NCI-H510A (cell line): ENCODE measurements at regions not wholly inside any gene's neighbourhood (a gene's known extent, or its start where the extent isn't known, plus 50 kb on each side); places are given as distances from the start of the nearest gene placed in this dataset.
"Not testable (repeated sequence)": the region's sequence is repeated elsewhere in the genome, so short reads cannot be mapped to it uniquely, and the experiment has no call there.

Experiments used
- DNase-seq: peaks from one replicate; lab custom pipeline; 2025; lab: John Stamatoyannopoulos, UW

GRCh38 chr1:234820597-234820996 lies 210.6 kb upstream of the IRF2BP2 start:
- no peak for DNase-seq

DNA sequence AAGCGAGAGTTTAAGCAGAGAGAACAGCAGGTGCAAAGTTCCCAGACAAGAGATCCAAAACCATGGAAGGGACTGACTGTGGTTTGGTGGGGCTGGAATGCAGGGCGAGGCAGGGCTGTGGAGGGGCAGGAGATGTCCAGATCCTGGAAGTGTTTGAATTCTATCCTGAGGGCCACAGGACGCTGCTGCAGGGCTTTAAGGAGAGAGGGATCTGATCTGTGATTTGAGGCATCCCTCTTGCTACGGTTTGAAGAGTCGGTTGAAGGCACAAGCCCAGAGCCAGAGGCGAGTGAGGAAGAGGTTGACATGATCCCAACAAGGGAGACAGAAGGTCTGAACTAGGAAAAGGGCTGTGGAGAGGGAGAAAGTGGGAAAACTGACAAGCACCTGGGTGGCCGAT lies 209.9 kb upstream of the IRF2BP2 start:
- DNase-seq, result not testable (repeated sequence)

DNA sequence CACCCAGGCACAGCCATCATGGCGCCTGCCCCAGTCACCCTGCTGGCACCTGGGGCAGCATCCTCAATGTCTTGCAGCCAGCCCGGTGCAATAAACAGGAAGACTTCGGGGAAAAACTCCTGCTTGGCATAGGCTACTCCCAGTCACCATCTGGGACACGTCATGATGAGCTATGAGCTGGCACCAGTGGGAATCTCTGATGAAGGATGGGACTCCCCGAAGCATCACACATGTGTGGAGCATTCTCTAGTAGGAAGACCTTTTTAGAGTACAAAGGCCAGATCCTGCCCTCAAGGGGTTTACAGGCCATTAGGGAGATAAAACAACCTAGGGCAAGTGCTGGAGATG lies 208.0 kb upstream of the IRF2BP2 start:
- not testable (repeated sequence) for DNase-seq

- not testable (repeated sequence) for DNase-seq
These were observed 207.5 kb upstream of the IRF2BP2 start for GRCh38 chr1:234817313-234818039.

DNA sequence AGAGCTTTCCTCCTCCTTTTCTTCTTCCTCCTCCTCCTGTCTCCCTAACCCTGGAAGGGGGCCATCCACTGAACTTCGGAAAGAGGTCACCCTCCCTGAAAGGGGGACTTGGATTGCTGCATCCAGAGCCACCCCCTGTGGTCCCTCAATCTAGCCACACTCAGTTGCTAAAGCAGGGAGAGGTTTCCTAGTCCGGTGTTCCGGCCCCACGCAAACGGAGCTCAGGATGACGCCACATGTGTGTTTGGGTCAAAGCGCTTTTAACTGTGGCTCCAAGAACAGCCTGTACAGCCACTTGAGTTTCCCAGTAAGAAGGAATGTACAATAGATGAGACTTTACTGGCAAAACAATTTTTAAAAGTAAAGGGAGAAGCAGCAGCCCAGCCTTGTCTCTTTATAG lies 206.9 kb upstream of the IRF2BP2 start:
- DNase-seq, result not testable (repeated sequence)

- not testable (repeated sequence) for DNase-seq
These were observed 206.3 kb upstream of the IRF2BP2 start for GRCh38 chr1:234816186-234816851.

GRCh38 chr1:234815295-234815815 lies 205.4 kb upstream of the IRF2BP2 start:
- DNase-seq, result not testable (repeated sequence)

DNA sequence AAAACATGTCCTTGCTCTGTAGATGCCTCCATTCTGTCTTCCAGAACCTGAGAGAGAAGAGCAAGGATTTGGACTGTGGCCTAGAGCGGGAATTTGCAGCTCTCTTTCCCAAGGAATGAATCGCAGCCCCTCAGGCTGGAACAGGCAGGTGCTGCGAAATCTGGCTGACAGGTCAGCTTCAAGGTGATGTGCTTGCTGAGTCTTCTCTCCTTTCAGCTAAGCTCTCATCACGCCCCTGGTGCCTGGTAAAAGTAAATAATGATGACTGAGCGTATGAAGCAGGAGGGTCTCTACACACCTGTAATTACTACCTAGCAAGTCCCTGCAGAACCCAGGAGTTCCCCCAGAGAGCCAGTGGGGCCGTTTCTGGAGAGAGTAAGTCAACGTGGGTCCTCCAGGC lies 204.3 kb upstream of the IRF2BP2 start:
- not testable (repeated sequence) for DNase-seq

DNA sequence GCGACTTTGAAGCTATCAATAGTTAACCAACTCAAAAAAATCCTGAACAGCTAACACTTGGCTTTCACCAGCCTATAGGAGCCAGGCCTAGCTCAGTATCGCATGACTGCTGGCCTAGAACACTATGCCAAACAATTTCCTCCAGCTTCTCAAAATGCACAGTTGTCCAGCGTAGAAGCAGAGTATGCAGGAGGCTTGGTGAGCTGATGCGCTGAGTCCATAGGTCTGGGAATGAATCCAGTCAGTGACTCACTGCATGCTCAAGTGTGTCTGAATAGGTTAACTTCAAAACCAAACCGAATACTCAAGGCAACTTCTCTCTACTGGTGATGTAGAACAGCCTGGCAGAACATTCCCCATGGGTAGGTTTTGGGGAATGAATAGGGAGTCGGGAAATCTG lies 201.8 kb upstream of the IRF2BP2 start:
- DNase-seq, result not testable (repeated sequence)

DNA sequence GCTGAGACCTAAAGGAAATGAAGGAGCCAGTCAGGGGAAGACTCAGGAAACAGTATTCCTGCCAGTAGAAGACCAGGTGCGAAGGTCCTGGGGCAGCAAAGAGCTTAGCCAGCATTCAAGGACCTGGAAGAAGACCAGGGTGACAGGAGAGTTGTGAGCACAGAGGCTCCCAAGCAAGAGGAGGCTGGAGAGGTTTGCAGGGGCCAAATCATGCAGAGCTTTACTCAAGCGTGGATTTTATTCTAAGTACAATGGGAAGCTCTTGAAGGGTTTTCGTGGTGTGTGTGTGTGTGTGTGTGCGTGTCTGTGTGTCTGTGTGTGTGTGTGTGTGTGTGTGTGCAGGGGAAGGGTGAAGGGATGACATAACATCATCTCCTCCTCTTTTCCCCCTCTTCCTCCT lies 200.7 kb upstream of the IRF2BP2 start:
- not testable (repeated sequence) for DNase-seq

DNA sequence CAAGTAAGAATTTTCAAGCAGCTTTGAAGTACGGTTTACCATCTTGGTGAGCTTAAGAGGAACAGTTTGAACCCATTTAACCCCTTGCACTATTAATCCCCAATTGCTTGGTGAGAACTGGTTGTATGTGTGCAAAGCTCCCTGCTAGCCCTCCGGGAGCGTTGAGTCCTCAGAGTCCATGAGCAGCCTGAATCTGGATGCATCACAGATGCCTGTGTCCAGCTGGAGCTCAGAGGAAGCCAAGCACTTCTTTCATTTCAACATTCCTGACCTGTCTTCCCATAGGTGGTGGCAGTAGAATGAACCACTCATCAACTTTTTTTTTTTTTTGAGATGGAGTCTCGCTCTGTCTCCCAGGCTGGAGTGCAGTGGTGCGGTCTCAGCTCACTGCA lies 199.9 kb upstream of the IRF2BP2 start:
- DNase-seq, result not testable (repeated sequence)

GRCh38 chr1:234808943-234809853 lies 199.2 kb upstream of the IRF2BP2 start:
- not testable (repeated sequence) for DNase-seq

DNA sequence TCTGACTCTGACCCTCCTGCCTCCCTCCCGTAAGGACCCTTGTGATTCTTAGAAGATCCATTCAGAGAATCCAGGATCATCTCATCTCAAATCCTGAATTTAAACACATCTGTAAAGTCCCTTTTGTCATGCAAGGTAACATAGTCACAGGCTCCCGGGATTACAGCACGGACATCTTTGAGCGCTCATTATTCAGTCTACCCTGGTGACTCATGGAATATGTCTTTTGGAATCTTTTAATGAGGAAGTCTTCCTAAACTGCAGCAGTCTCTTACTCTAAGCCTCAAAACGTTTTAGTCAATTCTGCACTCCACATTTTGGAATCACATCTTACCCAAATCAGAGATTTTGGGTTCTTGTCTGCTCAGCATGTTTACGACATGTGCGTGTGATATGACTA lies 198.5 kb upstream of the IRF2BP2 start:
- not testable (repeated sequence) for DNase-seq

- not testable (repeated sequence) for DNase-seq
These were observed 197.7 kb upstream of the IRF2BP2 start for GRCh38 chr1:234807705-234808104.

GRCh38 chr1:234802586-234802985 lies 192.6 kb upstream of the IRF2BP2 start:
- not testable (repeated sequence) for DNase-seq

DNA sequence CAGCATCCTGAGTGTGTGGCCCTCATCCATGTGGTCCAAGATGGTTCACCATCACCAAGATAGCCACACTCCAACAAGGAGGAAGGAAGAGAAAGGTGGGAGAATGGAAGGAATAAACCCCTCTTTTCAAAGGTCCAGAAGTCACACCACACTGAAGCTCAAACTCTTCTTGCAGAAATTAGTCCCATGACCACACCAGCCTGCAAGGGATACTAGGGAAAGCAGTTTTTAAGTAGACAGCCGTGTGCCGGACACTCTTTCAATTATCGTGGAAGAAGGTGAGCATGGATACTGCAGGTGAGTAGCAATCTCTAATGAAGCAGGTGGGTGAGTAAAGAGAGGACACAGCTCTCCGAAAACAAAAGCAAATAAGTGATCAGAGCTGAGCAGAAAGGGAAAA lies 191.7 kb upstream of the IRF2BP2 start:
- not testable (repeated sequence) for DNase-seq

DNA sequence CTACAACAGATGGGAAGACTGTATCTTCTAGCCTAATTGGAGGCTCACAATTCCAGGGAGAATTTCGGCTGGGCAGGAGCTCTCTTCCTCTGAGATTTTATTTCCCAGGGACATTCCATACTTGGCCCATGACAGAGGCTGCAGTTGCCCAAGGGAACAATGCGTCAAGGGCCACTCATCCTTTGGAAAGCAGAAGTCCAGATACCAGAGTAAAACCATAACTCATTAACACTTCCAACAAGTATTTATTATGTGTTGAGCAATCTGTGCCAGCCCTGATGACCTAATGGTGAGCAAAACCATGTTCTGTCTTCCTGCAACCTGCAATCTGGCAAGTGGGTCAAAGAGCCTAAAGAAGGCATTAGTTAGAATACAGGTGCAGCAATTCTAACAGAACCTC lies 191.2 kb upstream of the IRF2BP2 start:
- DNase-seq, result not testable (repeated sequence)

DNA sequence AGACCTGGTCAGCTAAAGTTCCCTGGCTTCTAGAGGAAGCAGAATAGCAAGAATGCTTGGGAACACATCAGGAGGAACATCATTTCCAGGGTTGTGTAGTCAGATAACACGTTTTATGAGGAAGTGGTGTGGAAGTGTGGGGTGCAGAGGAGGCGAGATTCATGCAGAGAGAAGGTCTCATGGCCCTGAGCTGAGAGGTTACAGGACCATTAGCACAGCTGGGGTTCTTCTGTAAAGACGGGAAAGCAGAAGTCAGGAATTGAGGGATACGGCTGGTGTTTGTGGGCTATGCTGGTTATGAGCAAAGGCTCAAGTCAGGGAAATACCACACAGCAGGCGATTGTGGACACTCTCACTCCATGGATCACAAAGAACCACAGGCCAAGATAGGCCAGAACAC lies 190.6 kb upstream of the IRF2BP2 start:
- not testable (repeated sequence) for DNase-seq

DNA sequence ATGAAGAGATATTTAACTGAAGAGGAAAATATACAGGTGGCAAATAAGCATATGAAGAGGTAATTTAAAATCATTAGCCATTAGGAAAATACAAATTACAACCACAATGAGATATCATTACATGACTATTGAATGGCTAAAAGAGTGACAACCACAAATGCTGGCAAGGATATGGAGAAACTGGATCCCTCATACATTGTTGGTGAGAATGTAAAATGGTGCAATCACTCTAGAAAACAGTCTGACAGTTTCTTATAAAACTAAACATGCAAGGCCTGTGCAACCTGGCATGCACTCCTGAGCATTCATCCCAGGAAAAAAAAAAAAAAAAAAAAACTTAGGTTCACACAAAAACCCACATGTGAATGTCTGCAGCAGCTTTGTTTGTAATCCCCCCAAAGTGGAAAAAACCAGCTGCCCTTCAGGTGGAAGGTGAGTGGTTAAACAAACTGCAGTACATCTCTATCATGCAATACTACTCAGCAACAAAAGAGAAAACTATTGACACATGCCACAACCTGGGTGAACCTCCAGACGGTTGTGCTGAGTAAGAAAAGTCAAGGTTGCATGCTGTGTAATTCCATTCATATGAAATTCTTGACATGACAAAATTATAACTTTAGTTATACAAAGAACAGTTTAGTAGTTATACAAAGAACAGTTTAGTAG lies 189.2 kb upstream of the IRF2BP2 start:
- DNase-seq, result not testable (repeated sequence)

- not testable (repeated sequence) for DNase-seq
These were observed 187.2 kb upstream of the IRF2BP2 start for GRCh38 chr1:234797216-234797615.

- not testable (repeated sequence) for DNase-seq
These were observed 186.4 kb upstream of the IRF2BP2 start for GRCh38 chr1:234796438-234796792.
